Ovary (tissue), 7 donors: ENCODE measurements at regions not wholly inside any gene's neighbourhood (a gene's known extent, or its start where the extent isn't known, plus 50 kb on each side); places are given as distances from the start of the nearest gene placed in this dataset.

Source experiments
- DNase-seq, 5 donors: peaks; one replicate each; pipeline ENCODE4 v3.0.0-alpha.2; 2019 to 2020
- H3K27ac ChIP-seq, 2 donors: fragments of 200-600 bp; one replicate each; pipeline versions ENCODE4 v1.5.1 to v1.8.0; 2019 to 2022
- H3K27me3 ChIP-seq: fragments of 200-600 bp; one replicate; pipeline ENCODE4 v1.8.0; 2022
- H3K36me3 ChIP-seq: fragments of 200-600 bp; sonication (generic); one replicate; pipeline ENCODE4 v1.5.1; 2019
- H3K4me1 ChIP-seq: one replicate; pipeline ENCODE4 v1.8.1; 2013; ENCODE audit warnings: mild to moderate bottlenecking, moderate library complexity; ENCODE audit not compliant: insufficient read depth
- H3K4me3 ChIP-seq: fragments of 200-600 bp; sonication (generic); one replicate; pipeline ENCODE4 v1.5.1; 2017
- H3K9me3 ChIP-seq, 2 donors: fragments of 200-600 bp in 1 of 2; sonication (generic) in 1 of 2; one replicate each; pipeline versions ENCODE4 v1.5.1 to v1.8.1; 2013 to 2019; ENCODE audit warnings: mild to moderate bottlenecking in 1 of 2, moderate library complexity in 1 of 2
- EP300 ChIP-seq: sonication (generic); formaldehyde crosslinking; IDR thresholded peaks from one replicate; pipeline ENCODE4 v1.6.1; 2017; ENCODE audit warnings: antibody characterized with exemption
- POLR2A ChIP-seq: fragments of 450-650 bp; IDR thresholded peaks from one replicate; pipeline ENCODE4 v1.6.1; 2017; ENCODE audit warnings: antibody characterized with exemption, mild to moderate bottlenecking, moderate library complexity
- WGBS, 3 donors: extraction: QIAGEN DNeasy Blood & Tissue Kit in 1 of 3; methylation state at CpG; one replicate each; pipeline versions ENCODE4 v1.1.5 to v1.1.7; 2013 to 2017; 5-methylcytosine and 5-hydroxymethylcytosine counted together
- intact Hi-C, 4 donors: fragments of 100-400 bp; cut with DNase I; formaldehyde crosslinking; loops; one replicate each; pipeline versions ENCODE4 v1.11.0 to v1.15.1; 2022 to 2023
- TF ChIP-seq, protein P1 (sequence below), 3 donors: fragments of 450-650 bp in 2 of 3; fragments of 200-600 bp in 1 of 3; IDR thresholded peaks; one replicate each; pipeline versions ENCODE4 v1.5.1 to v1.8.0; 2016 to 2022; ENCODE audit warnings: antibody characterized with exemption in 3 of 3, mild to moderate bottlenecking in 1 of 3
- donor health status: DM: no; HTN: no; CAD: no; lungs with moderate emphysema.
- donor health status: DM: no; HTN: no; CAD: no.
- donor health status: Bipolar disorder and iron deficiency.
- donor health status: DM: no; HTN: no; CAD: no.
- donor health status: DM: yes; HTN: yes; CAD: no.

- WGBS, 3 donors, result 54 to 81% (median 63%) methylated on average over 2 of the region's 2 CpGs
- Histone ChIP-seq H3K27me3 (no peaks in the 10 kb centered on the region), H3K27ac (no peak overlapping the region), H3K36me3 (no peaks in the 10 kb centered on the region), H3K9me3 (no peaks in the 10 kb centered on the region), H3K4me3 (no peak overlapping the region), H3K4me1 (no peaks in the 10 kb centered on the region)
- TF ChIP-seq, protein P1, sequence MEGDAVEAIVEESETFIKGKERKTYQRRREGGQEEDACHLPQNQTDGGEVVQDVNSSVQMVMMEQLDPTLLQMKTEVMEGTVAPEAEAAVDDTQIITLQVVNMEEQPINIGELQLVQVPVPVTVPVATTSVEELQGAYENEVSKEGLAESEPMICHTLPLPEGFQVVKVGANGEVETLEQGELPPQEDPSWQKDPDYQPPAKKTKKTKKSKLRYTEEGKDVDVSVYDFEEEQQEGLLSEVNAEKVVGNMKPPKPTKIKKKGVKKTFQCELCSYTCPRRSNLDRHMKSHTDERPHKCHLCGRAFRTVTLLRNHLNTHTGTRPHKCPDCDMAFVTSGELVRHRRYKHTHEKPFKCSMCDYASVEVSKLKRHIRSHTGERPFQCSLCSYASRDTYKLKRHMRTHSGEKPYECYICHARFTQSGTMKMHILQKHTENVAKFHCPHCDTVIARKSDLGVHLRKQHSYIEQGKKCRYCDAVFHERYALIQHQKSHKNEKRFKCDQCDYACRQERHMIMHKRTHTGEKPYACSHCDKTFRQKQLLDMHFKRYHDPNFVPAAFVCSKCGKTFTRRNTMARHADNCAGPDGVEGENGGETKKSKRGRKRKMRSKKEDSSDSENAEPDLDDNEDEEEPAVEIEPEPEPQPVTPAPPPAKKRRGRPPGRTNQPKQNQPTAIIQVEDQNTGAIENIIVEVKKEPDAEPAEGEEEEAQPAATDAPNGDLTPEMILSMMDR (IDR thresholded peaks at IDR 0.05), result no peak
- TF ChIP-seq POLR2A, result no peak
- TF ChIP-seq EP300, result no peak
- no peak for DNase-seq
- intact Hi-C loops, result no loop called here
These were observed 196.9 kb upstream of the NOVA1 start for GRCh38 chr14:26794731-26795130.

- Histone ChIP-seq H3K27me3 (no peaks in the 10 kb centered on the region), H3K4me1 (no peaks in the 10 kb centered on the region), H3K9me3 (no peaks in the 10 kb centered on the region), H3K4me3 (no peak overlapping the region), H3K27ac (no peak overlapping the region), H3K36me3 (no peaks in the 10 kb centered on the region)
- WGBS, 3 donors, result 84 to 97% (median 91%) methylated on average over 1 of the region's 1 CpG
- TF ChIP-seq, protein P1 (IDR thresholded peaks at IDR 0.05), result no peak
- no peak for TF ChIP-seq POLR2A
- no peak for TF ChIP-seq EP300
- DNase-seq, result no peak
- intact Hi-C loops, result no loop called here
These were observed 210.6 kb upstream of the NOVA1 start for GRCh38 chr14:26808407-26808806.

- Histone ChIP-seq H3K9me3 (no peaks in the 10 kb centered on the region), H3K4me1 (no peaks in the 10 kb centered on the region), H3K27ac (no peak overlapping the region), H3K27me3 (no peaks in the 10 kb centered on the region), H3K36me3 (no peaks in the 10 kb centered on the region), H3K4me3 (no peak overlapping the region)
- intact Hi-C loops, result no loop called here
- no peak for TF ChIP-seq POLR2A
- TF ChIP-seq, protein P1 (IDR thresholded peaks at IDR 0.05), result no peak
- TF ChIP-seq EP300, result no peak
- DNase-seq, result no peak
These were observed 212.8 kb upstream of the NOVA1 start for GRCh38 chr14:26810631-26811030.

DNA sequence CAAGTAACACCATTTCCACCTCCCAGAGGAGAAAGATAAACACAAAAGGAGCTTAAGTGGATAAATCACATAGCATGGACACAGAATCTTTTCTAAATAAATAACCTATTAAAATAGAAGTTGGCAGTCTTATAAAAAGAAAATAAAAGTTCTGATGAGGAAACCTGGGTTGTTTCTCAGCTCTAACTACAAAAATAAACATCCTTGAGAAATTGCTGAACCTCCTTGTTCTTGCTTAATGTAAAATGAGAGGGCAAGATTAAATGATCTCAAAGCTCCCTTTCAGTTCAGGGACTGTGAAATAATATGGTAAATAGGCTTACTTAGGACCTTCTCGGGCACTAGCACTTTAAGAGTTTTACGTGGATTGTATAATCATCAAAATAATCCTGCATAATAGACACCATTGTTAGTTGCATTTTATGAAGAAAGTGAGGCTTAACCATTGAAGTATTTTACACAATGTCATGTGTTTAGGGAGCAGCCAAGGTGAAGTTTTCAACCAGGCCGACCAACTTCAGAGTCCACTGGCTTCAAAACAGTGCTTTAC lies 214.0 kb upstream of the NOVA1 start:
- H3K36me3 ChIP-seq, result no peaks in the 10 kb centered on the region
- intact Hi-C loops, result no loop called here
- no peak for DNase-seq
- no peak for TF ChIP-seq EP300
- TF ChIP-seq, protein P1 (IDR thresholded peaks at IDR 0.05), result no peak
- no peak for TF ChIP-seq POLR2A
- 83 to 88% (median 87%) methylated on average over 3 of the region's 3 CpGs for WGBS, 3 donors
- H3K9me3 ChIP-seq, result no peaks in the 10 kb centered on the region
- no peak overlapping the region for H3K27ac ChIP-seq
- no peaks in the 10 kb centered on the region for H3K4me1 ChIP-seq
- no peak overlapping the region for H3K4me3 ChIP-seq
- H3K27me3 ChIP-seq, result no peaks in the 10 kb centered on the region

DNA sequence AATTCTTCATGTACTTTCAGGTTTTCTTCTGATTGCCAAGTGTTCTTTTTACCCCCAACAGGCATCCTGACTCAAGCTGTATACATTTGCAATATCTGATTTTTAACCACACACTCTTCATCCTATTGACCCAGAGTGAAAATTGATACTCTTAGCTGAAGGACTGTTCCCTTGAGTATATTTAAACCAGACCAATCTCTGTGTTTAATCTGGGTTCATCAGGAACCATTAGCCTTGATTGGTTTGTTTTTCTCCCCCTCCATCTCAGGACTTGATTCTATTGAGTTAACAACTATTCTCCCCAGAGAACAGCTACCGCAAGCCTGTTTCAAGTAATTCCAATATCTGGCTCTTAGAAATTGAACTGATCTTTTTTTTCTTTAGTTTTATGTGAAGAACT lies 222.3 kb upstream of the NOVA1 start:
- no peak for DNase-seq
- WGBS, 3 donors, result 90 to 98% (median 92%) methylated on average over 1 of the region's 1 CpG
- no peaks in the 10 kb centered on the region for H3K4me1 ChIP-seq
- no peaks in the 10 kb centered on the region for H3K9me3 ChIP-seq
- no peaks in the 10 kb centered on the region for H3K27me3 ChIP-seq
- no peak for TF ChIP-seq POLR2A
- TF ChIP-seq, protein P1 (IDR thresholded peaks at IDR 0.05), result no peak
- TF ChIP-seq EP300, result no peak
- no peaks in the 10 kb centered on the region for H3K36me3 ChIP-seq
- intact Hi-C loops, result no loop called here
- H3K27ac ChIP-seq, result no peak overlapping the region
- H3K4me3 ChIP-seq, result no peak overlapping the region
